GM19452 (cell line): ENCODE measurements at regions not wholly inside any gene's neighbourhood (a gene's known extent, or its start where the extent isn't known, plus 50 kb on each side); places are given as distances from the start of the nearest gene placed in this dataset.

Experiments used
- ATAC-seq: cut with Tn5 transposase; IDR thresholded peaks from one replicate; pipeline ENCODE4 v1.9.1; 2021; ENCODE audit not compliant: unreplicated experiment

DNA sequence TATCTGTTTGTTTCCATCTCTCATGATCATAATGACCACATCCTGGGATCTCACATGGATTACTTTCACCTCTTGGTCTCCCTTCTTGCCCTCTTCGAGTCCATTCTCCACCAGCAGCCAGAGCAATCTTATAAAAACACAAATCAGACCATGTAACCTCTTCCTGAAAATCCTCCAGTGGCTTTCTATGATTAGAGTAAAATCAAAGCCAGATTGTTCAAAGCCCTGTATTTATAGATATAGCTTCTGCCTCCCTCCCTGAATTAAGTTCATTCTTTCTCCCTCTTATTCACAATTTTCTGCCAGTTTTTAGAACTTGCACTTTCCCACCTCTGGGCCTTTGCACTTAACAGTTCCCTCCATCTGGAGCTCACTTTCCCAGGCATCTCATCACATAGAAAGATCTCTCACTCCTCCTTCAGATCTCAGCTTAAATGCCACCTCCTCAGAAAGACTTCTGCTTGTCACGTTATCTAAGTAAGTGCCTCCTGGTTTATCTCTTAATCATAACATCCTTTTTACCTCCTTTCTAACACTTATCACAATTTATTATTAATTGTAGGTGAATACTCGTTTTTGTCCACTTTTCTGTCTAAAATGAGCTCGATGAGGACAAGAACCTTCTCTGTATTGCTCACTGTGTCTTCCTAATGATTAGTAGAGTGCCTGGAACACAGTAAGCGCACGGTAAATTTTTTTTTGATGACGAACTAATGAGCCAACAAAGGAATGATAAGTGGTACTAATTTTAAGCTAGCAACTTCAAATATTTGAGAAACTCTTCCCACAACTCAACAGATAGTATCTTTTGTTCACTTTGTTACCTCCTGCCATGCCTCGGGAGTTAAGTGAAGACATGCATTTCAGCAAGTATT lies 80.5 kb downstream of the CYB561 start:
- no peak for ATAC-seq

DNA sequence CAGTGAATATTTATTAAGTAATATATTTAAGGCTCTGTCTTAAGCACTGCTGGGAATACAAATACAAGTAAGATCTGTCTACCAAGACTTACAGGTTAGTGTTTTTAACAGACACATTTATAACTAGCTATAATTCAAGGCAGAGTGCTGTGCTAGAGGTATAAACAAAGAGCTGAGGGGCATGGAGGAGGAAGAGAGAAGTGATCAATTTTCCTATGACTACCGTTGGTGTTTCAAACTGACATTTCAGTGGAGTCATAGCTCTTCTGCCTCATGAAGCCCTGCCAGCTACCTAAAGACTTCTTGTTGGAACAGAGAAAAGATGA lies 79.9 kb downstream of the CYB561 start:
- no peak for ATAC-seq

- no peak for ATAC-seq
Measured at GRCh38 chr17:63369233-63369632, 76.9 kb downstream of the CYB561 start.

GRCh38 chr17:63370696-63371095 lies 75.4 kb downstream of the CYB561 start:
- ATAC-seq: no peak

GRCh38 chr17:63376949-63377348 lies 69.2 kb downstream of the CYB561 start:
- no peak for ATAC-seq

- no peak for ATAC-seq
Measured at GRCh38 chr17:63378411-63379375, 67.4 kb downstream of the CYB561 start.

DNA sequence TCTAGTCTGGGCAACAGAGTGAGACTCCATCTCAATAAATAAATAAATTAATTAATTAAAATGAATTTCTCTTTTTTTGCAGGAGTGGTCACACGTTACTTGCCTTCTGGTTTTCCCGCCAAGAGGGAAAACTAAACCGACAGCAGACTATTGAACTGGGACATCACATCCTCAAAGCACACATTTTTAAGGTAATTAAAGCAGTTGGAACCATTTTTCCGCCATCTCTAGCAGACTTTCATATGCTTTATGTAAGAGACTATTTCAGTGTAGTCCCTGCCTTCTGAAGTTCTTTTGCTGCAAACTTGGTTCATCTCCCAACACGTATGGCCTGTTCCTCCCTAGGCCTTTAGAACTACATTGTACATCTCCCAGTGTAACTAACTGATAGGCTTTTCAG lies 66.5 kb downstream of the CYB561 start:
- no peak for ATAC-seq

DNA sequence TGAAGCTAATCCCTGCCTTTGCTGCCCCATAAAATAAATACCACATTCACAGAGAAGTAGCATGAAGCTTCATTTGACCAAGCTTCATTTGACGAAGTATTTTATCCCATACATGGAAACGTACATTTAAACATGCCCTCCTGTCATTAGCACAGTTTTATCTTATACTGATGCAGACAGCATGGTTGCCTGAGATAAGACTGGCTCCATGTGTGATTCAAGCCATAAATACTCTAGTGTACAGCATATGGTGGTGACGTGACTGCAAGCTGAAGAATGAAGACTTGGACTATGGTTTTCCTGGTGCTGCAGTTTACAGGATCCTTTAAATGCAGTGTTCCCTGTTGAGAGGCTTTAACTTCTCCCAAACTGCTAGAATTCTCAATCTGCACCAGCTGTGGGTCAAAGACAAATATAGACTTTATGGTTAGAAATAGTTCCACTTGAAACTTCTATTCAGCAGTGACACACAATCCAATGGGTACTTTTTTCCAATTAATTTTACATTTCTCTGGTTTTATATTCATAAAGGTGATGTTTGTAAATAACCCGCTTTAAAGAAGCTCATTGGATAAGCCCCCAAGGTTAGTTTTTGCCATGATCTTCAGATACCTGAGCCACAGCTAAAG lies 64.9 kb downstream of the CYB561 start:
- ATAC-seq: no peak

- ATAC-seq: no peak
Measured at GRCh38 chr17:63382136-63382535, 64.0 kb downstream of the CYB561 start.
